Glutamatergic neuron (in vitro differentiated cells): ENCODE measurements at regions not wholly inside any gene's neighbourhood (a gene's known extent, or its start where the extent isn't known, plus 50 kb on each side); places are given as distances from the start of the nearest gene placed in this dataset.

ENCODE experiments used
- DNase-seq: peaks from one replicate; pipeline ENCODE4 v3.0.0; 2022
- H3K27ac Mint-ChIP-seq: one replicate; pipeline ENCODE4 v1.8.0; 2020; ENCODE audit warnings: mild to moderate bottlenecking, mixed read lengths, inconsistent platforms; ENCODE audit not compliant: unreplicated experiment
- H3K27me3 Mint-ChIP-seq: one replicate; pipeline ENCODE4 v1.8.0; 2020; ENCODE audit warnings: mild to moderate bottlenecking, moderate library complexity, mixed read lengths, inconsistent platforms; ENCODE audit not compliant: unreplicated experiment
- H3K36me3 Mint-ChIP-seq: one replicate; pipeline ENCODE4 v1.8.0; 2020; ENCODE audit warnings: mild to moderate bottlenecking, mixed read lengths, inconsistent platforms; ENCODE audit not compliant: unreplicated experiment
- H3K4me1 Mint-ChIP-seq: one replicate; pipeline ENCODE4 v1.8.0; 2020; ENCODE audit warnings: mild to moderate bottlenecking, low read depth, mixed read lengths, inconsistent platforms; ENCODE audit not compliant: unreplicated experiment
- H3K4me3 Mint-ChIP-seq: one replicate; pipeline ENCODE4 v1.8.0; 2020; ENCODE audit warnings: mild to moderate bottlenecking, mixed read lengths, inconsistent platforms; ENCODE audit not compliant: unreplicated experiment
- H3K9me3 Mint-ChIP-seq: one replicate; pipeline ENCODE4 v1.8.0; 2020; ENCODE audit warnings: mild to moderate bottlenecking, moderate library complexity, mixed read lengths, inconsistent platforms; ENCODE audit not compliant: unreplicated experiment
- CTCF ChIP-seq: fragments of 200-600 bp; sonication (generic); IDR thresholded peaks from one replicate; pipeline ENCODE4 v1.5.0; 2021; ENCODE audit not compliant: partially characterized antibody, unreplicated experiment

- H3K9me3 Mint-ChIP-seq, result no peaks in the 10 kb centered on the region
Measured at GRCh38 chr21:25115021-25115420, 492.3 kb downstream of the MRPL39 start.

GRCh38 chr21:25107708-25108107 is 499.6 kb downstream of the MRPL39 start:
- no peaks in the 10 kb centered on the region for H3K27me3 Mint-ChIP-seq
- H3K27ac Mint-ChIP-seq, result no peak overlapping the region
- H3K36me3 Mint-ChIP-seq, result no peaks in the 10 kb centered on the region
- no peak overlapping the region for H3K4me3 Mint-ChIP-seq
- TF ChIP-seq CTCF, result no peak
- H3K4me1 Mint-ChIP-seq, result no peaks in the 10 kb centered on the region
- no peak for DNase-seq
- H3K9me3 Mint-ChIP-seq, result no peaks in the 10 kb centered on the region

More at GRCh38 chr21:25115021-25115420, 492.3 kb downstream of the MRPL39 start:
- Mint-ChIP-seq H3K4me3 (no peak overlapping the region), H3K36me3 (no peaks in the 10 kb centered on the region), H3K27me3 (no peaks in the 10 kb centered on the region), H3K4me1 (no peaks in the 10 kb centered on the region), H3K27ac (no peak overlapping the region)
- TF ChIP-seq CTCF, result no peak
- no peak for DNase-seq

GRCh38 chr21:25103500-25104207 is 503.6 kb downstream of the MRPL39 start:
- no peaks in the 10 kb centered on the region for H3K9me3 Mint-ChIP-seq
- DNase-seq, result no peak
- H3K4me3 Mint-ChIP-seq, result no peak overlapping the region
- H3K27me3 Mint-ChIP-seq, result no peaks in the 10 kb centered on the region
- H3K27ac Mint-ChIP-seq, result no peak overlapping the region
- H3K4me1 Mint-ChIP-seq, result no peaks in the 10 kb centered on the region
- no peaks in the 10 kb centered on the region for H3K36me3 Mint-ChIP-seq
- no peak for TF ChIP-seq CTCF

- H3K27me3 Mint-ChIP-seq, result no peaks in the 10 kb centered on the region
- H3K9me3 Mint-ChIP-seq, result no peaks in the 10 kb centered on the region
- H3K4me3 Mint-ChIP-seq, result no peak overlapping the region
- no peak for TF ChIP-seq CTCF
- H3K27ac Mint-ChIP-seq, result no peak overlapping the region
- no peaks in the 10 kb centered on the region for H3K4me1 Mint-ChIP-seq
- H3K36me3 Mint-ChIP-seq, result no peaks in the 10 kb centered on the region
- no peak for DNase-seq
Measured at GRCh38 chr21:25097648-25098047, 509.6 kb downstream of the MRPL39 start.

GRCh38 chr21:25094695-25095094 is 512.6 kb downstream of the MRPL39 start:
- no peak for DNase-seq
- H3K9me3 Mint-ChIP-seq, result no peaks in the 10 kb centered on the region
- no peak overlapping the region for H3K27ac Mint-ChIP-seq
- TF ChIP-seq CTCF, result no peak
- no peaks in the 10 kb centered on the region for H3K4me1 Mint-ChIP-seq
- H3K27me3 Mint-ChIP-seq, result no peaks in the 10 kb centered on the region
- H3K36me3 Mint-ChIP-seq, result no peaks in the 10 kb centered on the region
- no peak overlapping the region for H3K4me3 Mint-ChIP-seq
